ENCODE measurements at regions not wholly inside any gene's neighbourhood (a gene's known extent, or its start where the extent isn't known, plus 50 kb on each side); places are given as distances from the start of the nearest gene placed in this dataset.

- no peak for ATAC-seq (ENCODE audit: insufficient read depth, low read depth)
- no peaks in the 10 kb centered on the region for H4K20me1 ChIP-seq (ENCODE audit: insufficient read depth, low read length)
- no peak overlapping the region for H3K4me2 ChIP-seq (ENCODE audit: insufficient read depth, low read length)
- no peak overlapping the region for H3K9ac ChIP-seq (ENCODE audit: low read depth, low read length)
- H3K27me3 ChIP-seq (ENCODE audit: insufficient read depth, low read length, poor library complexity) = peaks cover 9% of the 10 kb centered on the region
- H3K9me3 ChIP-seq (ENCODE audit: insufficient read depth, low read length, severe bottlenecking) = no peaks in the 10 kb centered on the region
- H3K36me3 ChIP-seq (ENCODE audit: insufficient read depth, low read length) = no peaks in the 10 kb centered on the region
- no peak overlapping the region for H3K27ac ChIP-seq (ENCODE audit: low read length)
- no peak overlapping the region for H2AFZ ChIP-seq (ENCODE audit: low read depth, low read length)
- DNase-seq = no peak
- H3K4me3 ChIP-seq (ENCODE audit: low read depth in 1 of 2, low read length in 2 of 2) = no peak overlapping the region
- TF ChIP-seq CTCF (IDR thresholded peaks at IDR 0.05; ENCODE audit: borderline replicate concordance, extremely low read depth, low read length, poor library complexity, severe bottlenecking) (no peak), EZH2 (IDR thresholded peaks at IDR 0.05; ENCODE audit: borderline replicate concordance, low read depth, low read length, severe bottlenecking) (no peak)
- no peaks in the 10 kb centered on the region for H3K4me1 ChIP-seq (ENCODE audit: insufficient read depth, low read length)
- H3K79me2 ChIP-seq (ENCODE audit: insufficient read depth, low read length) = no peaks in the 10 kb centered on the region
Observed at GRCh38 chr11:129316781-129317180, 58.9 kb upstream of the BARX2 start.

GRCh38 chr11:129315781-129316579, 59.7 kb upstream of the BARX2 start:
- peaks cover 9% of the 10 kb centered on the region for H3K27me3 ChIP-seq (ENCODE audit: insufficient read depth, low read length, poor library complexity)
- ATAC-seq (ENCODE audit: insufficient read depth, low read depth) (no peak), DNase-seq (no peak)
- no peak overlapping the region for H3K27ac ChIP-seq (ENCODE audit: low read length)
- H3K4me1 ChIP-seq (ENCODE audit: insufficient read depth, low read length) = no peaks in the 10 kb centered on the region
- H3K79me2 ChIP-seq (ENCODE audit: insufficient read depth, low read length) = no peaks in the 10 kb centered on the region
- no peak overlapping the region for H3K4me2 ChIP-seq (ENCODE audit: insufficient read depth, low read length)
- H4K20me1 ChIP-seq (ENCODE audit: insufficient read depth, low read length) = no peaks in the 10 kb centered on the region
- H3K9ac ChIP-seq (ENCODE audit: low read depth, low read length) = no peak overlapping the region
- H2AFZ ChIP-seq (ENCODE audit: low read depth, low read length) = no peak overlapping the region
- TF ChIP-seq EZH2 (IDR thresholded peaks at IDR 0.05; ENCODE audit: borderline replicate concordance, low read depth, low read length, severe bottlenecking) (no peak), CTCF (IDR thresholded peaks at IDR 0.05; ENCODE audit: borderline replicate concordance, extremely low read depth, low read length, poor library complexity, severe bottlenecking) (no peak)
- no peaks in the 10 kb centered on the region for H3K36me3 ChIP-seq (ENCODE audit: insufficient read depth, low read length)
- no peaks in the 10 kb centered on the region for H3K9me3 ChIP-seq (ENCODE audit: insufficient read depth, low read length, severe bottlenecking)
- H3K4me3 ChIP-seq (ENCODE audit: low read depth in 1 of 2, low read length in 2 of 2) = no peak overlapping the region

- TF ChIP-seq CTCF (IDR thresholded peaks at IDR 0.05; ENCODE audit: borderline replicate concordance, extremely low read depth, low read length, poor library complexity, severe bottlenecking) = no peak
- TF ChIP-seq EZH2 (IDR thresholded peaks at IDR 0.05; ENCODE audit: borderline replicate concordance, low read depth, low read length, severe bottlenecking) = no peak
- no peak overlapping the region for H3K4me3 ChIP-seq (ENCODE audit: low read depth in 1 of 2, low read length in 2 of 2)
- DNase-seq = no peak
- H3K27ac ChIP-seq (ENCODE audit: low read length) = no peak overlapping the region
- ATAC-seq (ENCODE audit: insufficient read depth, low read depth) = no peak
- no peaks in the 10 kb centered on the region for H3K36me3 ChIP-seq (ENCODE audit: insufficient read depth, low read length)
- H3K9me3 ChIP-seq (ENCODE audit: insufficient read depth, low read length, severe bottlenecking) = no peaks in the 10 kb centered on the region
- no peak overlapping the region for H3K4me2 ChIP-seq (ENCODE audit: insufficient read depth, low read length)
- H4K20me1 ChIP-seq (ENCODE audit: insufficient read depth, low read length) = no peaks in the 10 kb centered on the region
- H3K79me2 ChIP-seq (ENCODE audit: insufficient read depth, low read length) = no peaks in the 10 kb centered on the region
- no peaks in the 10 kb centered on the region for H3K4me1 ChIP-seq (ENCODE audit: insufficient read depth, low read length)
- no peak overlapping the region for H2AFZ ChIP-seq (ENCODE audit: low read depth, low read length)
- H3K27me3 ChIP-seq (ENCODE audit: insufficient read depth, low read length, poor library complexity) = peaks cover 1% of the 10 kb centered on the region
- no peak overlapping the region for H3K9ac ChIP-seq (ENCODE audit: low read depth, low read length)
Observed at GRCh38 chr11:129314371-129314770, 61.3 kb upstream of the BARX2 start.

Data from DND-41 (cell line).